ENCODE measurements at regions not wholly inside any gene's neighbourhood (a gene's known extent, or its start where the extent isn't known, plus 50 kb on each side); places are given as distances from the start of the nearest gene placed in this dataset.

DNA sequence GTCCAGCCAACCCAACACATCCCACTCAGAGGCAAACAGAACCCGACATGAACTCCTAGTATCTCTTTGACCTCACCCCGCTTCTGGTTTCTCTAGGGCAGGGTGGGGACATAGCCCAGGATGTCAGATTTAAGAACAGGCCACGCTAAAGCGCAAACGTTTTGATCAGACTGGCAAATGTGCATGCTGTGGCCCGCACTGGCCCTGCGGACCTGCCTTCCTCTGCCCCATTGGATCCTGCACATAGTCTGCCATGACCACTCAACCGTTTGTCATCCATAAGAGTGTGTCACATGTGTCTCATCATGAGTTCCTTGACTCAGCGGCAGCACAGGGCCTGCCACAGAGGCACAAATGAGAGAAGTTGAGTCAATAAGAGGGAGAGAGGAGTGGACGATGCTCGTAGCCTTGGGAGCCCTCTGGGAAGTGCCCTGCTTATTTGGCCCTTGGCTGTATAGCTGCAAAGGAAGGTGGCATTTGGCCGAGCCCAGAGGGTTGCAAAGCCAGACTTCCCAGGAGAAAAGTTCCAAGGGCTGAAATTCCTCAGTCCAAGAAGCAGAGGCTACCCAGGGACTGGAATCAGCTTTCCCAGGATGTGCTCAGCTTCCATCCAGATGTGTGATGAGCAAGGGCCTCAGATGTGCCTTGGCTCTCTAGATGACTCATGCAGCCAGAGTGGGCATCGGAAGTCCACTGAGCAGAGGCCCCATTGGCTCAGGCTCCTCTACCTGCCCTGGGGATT lies 55.5 kb upstream of the SLCO2A1 start:
- ATAC-seq = no peak
- Mint-ChIP-seq H3K4me1 (no peaks in the 10 kb centered on the region), H3K9me3 (peaks cover 0 to 13% (median 3%) of the 10 kb centered on the region in 9 donors), H3K27me3 (peaks cover 0 to 11% (median 0%) of the 10 kb centered on the region in 5 donors), H3K27ac (no peak overlapping the region), H3K36me3 (peaks cover 0 to 7% (median 0%) of the 10 kb centered on the region in 3 donors), H3K4me3 (no peak overlapping the region)
- POLR2A ChIA-PET = no interaction called here
- DNase-seq = no peak

DNA sequence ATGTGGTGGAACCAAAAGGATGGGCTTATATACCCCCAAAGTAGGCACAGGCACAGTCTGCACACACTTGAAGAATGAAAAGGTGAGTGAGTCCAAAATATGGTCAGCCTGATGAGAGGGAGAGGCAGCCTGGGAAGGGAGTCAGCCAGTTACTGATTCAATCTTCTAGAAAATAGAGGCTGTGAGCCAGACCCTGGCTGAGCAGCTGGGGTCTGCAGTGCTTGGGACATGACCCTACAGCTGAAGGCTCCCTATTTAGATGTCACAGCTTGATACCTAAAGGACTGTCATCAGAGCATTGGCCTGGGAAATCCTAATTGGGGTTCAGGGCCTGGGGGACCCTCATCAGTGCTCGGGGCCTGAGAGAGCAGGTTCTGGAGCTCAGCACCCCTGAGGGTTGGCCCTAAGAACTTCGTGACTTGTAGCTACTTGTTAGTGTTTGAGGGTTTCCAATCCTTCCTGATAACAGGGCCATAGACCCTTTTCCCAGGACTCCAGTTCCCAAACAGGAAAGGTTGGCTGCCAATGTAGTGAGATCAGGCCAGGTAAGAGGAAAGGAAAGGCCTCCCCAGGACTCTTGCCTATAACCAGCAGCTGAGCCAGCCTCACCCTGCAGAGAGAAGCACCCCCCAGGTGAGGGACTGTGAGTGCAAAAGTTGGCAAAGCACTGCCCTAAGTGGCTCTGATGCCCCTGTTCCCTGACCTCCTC lies 54.7 kb upstream of the SLCO2A1 start:
- no peak for DNase-seq
- Mint-ChIP-seq H3K27me3 (peaks cover 0 to 11% (median 0%) of the 10 kb centered on the region in 5 donors), H3K4me1 (no peaks in the 10 kb centered on the region), H3K27ac (no peak overlapping the region), H3K36me3 (peaks cover 0 to 7% (median 0%) of the 10 kb centered on the region in 3 donors), H3K4me3 (no peak overlapping the region), H3K9me3 (peaks cover 0 to 13% (median 5%) of the 10 kb centered on the region in 9 donors)
- POLR2A ChIA-PET = no interaction called here
- no peak for ATAC-seq

DNA sequence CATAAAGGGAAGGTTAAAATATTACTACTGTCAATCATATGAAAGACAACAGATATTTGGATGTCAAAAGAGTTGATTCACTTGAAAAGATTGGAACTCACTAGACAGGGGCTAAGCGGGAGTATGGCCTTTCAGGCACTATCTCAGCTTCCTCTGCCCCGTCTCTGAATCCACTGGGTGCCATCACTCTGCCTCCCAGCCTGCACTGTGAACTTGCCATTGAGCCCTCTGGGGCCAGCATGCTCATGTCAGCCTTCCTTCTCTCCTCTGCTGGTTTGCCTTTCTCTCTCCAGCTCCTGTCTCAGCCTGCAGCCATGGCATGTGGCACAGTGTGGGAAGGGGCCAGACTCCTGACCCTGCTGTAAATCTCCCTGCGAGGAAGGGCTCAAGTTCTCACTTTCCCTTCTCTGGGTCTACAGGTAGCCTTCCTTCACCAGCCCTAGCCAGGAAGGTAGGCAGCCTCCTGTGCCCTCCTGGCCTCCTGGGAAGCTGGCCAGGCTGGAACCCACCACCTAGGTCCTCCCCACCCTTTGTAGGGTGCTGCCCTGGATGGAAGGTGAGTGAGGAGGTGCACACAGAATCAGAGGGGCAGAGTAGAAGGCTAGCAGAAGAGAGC lies 54.0 kb upstream of the SLCO2A1 start:
- Mint-ChIP-seq H3K4me1 (no peaks in the 10 kb centered on the region), H3K36me3 (peaks cover 0 to 7% (median 0%) of the 10 kb centered on the region in 3 donors), H3K4me3 (no peak overlapping the region), H3K27ac (no peak overlapping the region), H3K9me3 (peaks cover 0 to 11% (median 2%) of the 10 kb centered on the region in 9 donors), H3K27me3 (peaks cover 0 to 11% (median 0%) of the 10 kb centered on the region in 5 donors)
- POLR2A ChIA-PET = no interaction called here
- ATAC-seq = no peak
- no peak for DNase-seq

DNA sequence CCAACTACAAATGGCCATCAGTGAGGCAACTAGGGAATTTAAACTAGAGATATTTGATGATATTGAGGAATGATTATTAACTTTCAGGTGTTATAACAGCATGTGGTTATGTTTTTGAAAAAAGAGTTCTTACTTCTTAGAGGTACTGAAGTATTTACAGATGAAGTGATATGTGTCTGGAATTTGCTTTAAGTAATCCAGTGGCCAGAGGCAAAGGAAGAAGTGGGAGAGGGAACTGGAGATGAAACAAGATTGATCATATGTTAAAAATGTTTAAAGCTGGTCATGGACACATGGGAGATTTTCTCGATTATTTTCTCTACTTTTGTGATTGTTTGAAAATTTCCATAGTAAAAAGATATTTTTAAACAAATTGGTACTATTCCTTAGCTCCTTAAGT lies 53.3 kb upstream of the SLCO2A1 start:
- Mint-ChIP-seq H3K36me3 (peaks cover 0 to 2% (median 0%) of the 10 kb centered on the region in 3 donors), H3K27ac (no peak overlapping the region), H3K4me3 (no peak overlapping the region), H3K9me3 (peaks cover 0 to 4% (median 0%) of the 10 kb centered on the region in 9 donors), H3K27me3 (peaks cover 0 to 11% (median 0%) of the 10 kb centered on the region in 5 donors), H3K4me1 (no peaks in the 10 kb centered on the region)
- DNase-seq (no peak), ATAC-seq (no peak)
- POLR2A ChIA-PET = no interaction called here

DNA sequence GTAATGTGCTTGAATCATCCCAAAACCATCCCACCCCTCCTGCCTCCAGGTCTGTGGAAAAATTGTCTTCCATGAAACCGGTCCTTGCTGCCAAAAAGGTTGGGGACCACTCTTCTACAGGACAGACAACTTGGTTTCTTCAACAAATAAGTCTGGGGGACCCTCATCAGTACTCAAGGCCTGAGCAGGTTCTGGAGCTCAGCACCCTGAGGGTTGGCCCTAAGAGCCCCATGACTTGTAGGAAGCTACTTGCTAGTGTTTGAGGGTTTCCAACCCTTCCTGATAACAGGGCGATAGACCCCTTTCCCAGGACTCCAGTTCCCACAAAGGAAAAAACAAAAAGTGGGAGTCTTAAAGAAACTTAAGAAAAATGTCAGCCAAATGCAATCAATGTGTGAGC lies 52.9 kb upstream of the SLCO2A1 start:
- H3K27ac Mint-ChIP-seq = no peak overlapping the region
- H3K9me3 Mint-ChIP-seq = peaks cover 0 to 2% (median 0%) of the 10 kb centered on the region in 9 donors
- H3K4me1 Mint-ChIP-seq = no peaks in the 10 kb centered on the region
- H3K27me3 Mint-ChIP-seq = peaks cover 0 to 11% (median 1%) of the 10 kb centered on the region in 5 donors
- no peaks in the 10 kb centered on the region for H3K36me3 Mint-ChIP-seq
- POLR2A ChIA-PET = no interaction called here
- H3K4me3 Mint-ChIP-seq = no peak overlapping the region
- no peak for DNase-seq
- no peak for ATAC-seq

DNA sequence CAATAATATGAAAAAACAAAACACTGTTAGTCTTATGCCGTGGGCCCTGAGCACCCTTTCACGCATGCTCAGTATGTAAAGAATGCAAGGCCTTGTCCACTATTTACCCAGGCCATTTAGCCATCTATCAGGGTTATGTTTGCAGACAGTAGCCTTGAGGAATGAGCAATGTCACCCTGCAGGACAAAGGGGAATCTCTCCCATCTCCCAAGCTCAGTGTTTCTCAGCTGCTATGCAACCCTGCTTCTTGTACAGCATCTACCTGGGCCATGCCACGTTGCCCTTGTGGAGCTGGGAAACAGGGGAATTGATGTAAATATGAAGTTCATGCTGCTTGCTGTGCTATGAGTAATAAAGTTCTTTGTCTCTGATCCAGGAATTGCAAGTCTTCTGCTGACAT lies 51.5 kb upstream of the SLCO2A1 start:
- POLR2A ChIA-PET = no interaction called here
- Mint-ChIP-seq H3K9me3 (peaks cover 0 to 2% (median 0%) of the 10 kb centered on the region in 9 donors), H3K27me3 (peaks cover 0 to 12% (median 1%) of the 10 kb centered on the region in 5 donors), H3K4me3 (no peak overlapping the region), H3K27ac (no peak overlapping the region), H3K36me3 (no peaks in the 10 kb centered on the region), H3K4me1 (peaks cover 0 to 1% (median 0%) of the 10 kb centered on the region in 4 donors)
- DNase-seq (no peak), ATAC-seq (no peak)

DNA sequence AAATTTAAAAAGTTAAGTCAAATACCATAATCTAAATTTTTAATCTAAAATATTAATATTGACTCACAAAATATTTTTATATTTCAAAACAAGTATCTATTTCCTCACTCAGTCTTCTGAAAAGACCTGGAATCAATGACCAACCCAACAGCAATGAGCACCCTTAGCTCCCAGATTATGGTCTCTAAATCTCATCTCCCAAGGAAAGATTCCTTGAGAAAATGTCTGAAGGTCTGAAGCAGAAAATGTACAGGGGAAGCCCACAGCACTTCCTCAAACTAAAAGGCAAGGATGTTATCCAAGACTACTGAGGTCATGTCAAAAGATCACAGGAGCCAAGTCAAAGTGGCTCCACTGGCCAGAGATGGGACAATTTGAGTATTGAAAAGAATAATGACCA lies 51.0 kb upstream of the SLCO2A1 start:
- Mint-ChIP-seq H3K4me1 (peaks cover 0 to 1% (median 0%) of the 10 kb centered on the region in 4 donors), H3K27me3 (peaks cover 0 to 17% (median 1%) of the 10 kb centered on the region in 5 donors), H3K36me3 (no peaks in the 10 kb centered on the region), H3K9me3 (peaks cover 0 to 2% (median 0%) of the 10 kb centered on the region in 9 donors), H3K4me3 (no peak overlapping the region), H3K27ac (no peak overlapping the region)
- POLR2A ChIA-PET = no interaction called here
- DNase-seq = no peak
- ATAC-seq = no peak

DNA sequence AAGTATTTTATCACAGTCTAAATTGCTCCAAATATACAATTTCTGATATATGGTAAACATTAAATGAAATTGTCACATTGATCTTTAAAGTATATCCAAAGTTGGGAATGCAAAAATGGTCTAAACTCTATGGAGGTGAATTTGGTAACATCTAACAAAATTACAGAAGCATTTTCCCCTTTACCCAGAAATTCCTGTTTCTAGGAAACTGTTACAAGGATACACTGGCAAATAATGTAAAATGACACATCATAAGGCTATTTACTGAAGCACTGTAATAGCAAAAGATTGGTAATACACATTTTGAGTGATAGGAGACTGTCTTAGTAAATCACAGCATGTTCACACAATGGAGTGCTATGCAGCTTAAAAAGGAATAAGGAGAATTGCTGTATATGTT lies 50.0 kb upstream of the SLCO2A1 start:
- ATAC-seq (no peak), DNase-seq (no peak)
- POLR2A ChIA-PET = no interaction called here
- Mint-ChIP-seq H3K9me3 (peaks cover 0 to 2% (median 0%) of the 10 kb centered on the region in 9 donors), H3K36me3 (no peaks in the 10 kb centered on the region), H3K27ac (no peak overlapping the region), H3K4me3 (no peak overlapping the region), H3K4me1 (peaks cover 0 to 1% (median 0%) of the 10 kb centered on the region in 4 donors), H3K27me3 (peaks cover 0 to 17% (median 3%) of the 10 kb centered on the region in 5 donors)

Measured in naive thymus-derived CD8-positive, alpha-beta T cell (primary cell).